ENCODE measurements at regions not wholly inside any gene's neighbourhood (a gene's known extent, or its start where the extent isn't known, plus 50 kb on each side); places are given as distances from the start of the nearest gene placed in this dataset.
"Not testable (repeated sequence)": the region's sequence is repeated elsewhere in the genome, so short reads cannot be mapped to it uniquely, and the experiment has no call there.

DNA sequence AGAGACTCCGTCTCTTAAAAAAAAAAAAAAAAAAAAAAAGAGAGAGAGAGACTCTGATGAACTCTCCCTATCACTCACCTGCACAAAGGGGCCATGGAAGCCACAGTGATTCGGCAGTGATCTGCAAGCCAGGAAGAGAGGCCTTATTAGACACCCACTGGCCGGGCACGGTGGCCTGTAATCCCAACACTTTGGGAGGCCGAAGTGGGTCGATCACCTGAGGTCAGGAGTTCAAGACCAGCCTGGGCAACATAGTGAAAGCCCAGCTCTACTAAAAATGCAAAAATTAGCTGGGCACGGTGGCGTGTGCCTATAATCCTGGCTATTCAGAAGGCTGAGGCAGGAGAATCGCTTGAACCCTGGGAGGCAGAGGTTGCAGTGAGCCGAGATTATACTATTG lies 198.5 kb upstream of the WSCD1 start:
- no peak for DNase-seq

DNA sequence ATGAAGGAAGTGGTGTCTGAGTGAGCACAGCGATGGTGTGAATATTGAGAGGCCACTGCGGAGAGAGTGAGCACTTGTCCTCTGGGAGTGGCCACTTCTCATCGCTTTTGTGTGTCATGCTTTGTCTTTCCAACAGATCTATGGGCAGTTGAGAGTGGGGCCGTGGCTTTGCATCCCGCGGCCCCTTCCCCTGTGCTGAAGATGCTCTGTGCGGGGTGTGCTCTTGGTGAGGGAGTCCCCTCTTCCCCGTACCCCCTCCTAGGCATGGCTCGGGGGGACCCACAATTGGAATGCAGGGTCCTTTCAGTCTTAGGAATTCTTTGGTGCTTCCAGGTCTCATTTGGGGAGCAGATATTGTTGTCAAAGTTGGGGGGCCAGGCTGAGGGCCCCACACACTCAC lies 197.3 kb upstream of the WSCD1 start:
- no peak for DNase-seq

DNA sequence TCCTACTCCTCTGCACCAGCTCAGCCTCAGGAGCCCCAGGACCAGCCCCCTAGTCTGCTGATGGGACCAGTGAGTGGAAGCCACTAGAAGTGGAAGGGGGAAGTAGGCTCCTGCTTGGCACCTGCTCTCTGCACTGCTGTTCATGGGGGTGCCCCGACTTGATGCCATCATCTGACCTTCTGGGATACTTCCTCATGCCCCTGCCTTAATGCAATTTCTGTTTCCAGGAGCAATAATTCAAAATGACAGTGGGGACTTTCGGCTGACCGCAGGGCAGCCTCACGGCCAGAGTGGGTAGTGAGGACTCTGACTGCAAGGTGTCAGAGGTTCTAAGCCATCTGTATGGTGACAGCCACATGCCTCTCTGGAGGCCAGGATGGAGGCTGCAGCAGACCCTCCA lies 196.4 kb upstream of the WSCD1 start:
- DNase-seq: no peak

DNA sequence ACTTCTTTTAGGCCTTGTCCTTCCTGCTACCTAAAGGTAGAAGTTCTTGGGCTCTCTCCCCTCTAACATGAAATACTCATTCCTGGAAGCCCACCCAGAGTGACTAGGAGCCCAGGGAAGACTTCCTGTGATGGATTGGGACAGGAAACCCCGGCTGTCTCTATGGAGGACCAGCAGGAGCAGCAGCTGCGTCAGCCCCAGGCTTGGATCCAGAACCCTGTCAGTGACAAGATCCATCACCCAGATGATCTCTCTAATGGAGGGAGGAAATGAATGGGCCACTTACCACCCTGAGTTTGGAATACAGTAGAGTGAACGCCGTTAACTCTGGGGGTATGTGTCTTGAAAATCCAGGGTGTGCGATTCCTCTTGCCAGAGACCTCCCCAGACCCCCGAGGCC lies 195.7 kb upstream of the WSCD1 start:
- no peak for DNase-seq

DNA sequence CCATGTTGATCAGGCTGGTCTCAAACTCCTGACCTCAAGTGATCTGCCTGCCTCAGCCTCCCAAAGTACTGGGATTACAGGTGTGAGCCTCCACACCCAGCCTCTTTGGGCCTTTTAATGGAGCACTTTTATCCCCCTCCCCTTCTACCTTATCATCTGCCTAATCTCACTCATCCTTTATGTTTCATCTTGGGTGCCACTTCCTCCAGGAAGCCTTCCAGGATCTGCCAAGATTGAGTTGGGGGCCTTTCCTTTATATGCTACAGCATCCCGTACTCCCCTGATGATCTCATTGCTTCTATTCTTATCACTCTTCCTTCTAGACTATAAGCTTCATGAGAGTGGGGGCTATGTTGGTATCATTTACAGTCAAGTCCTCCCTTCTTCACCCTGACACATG lies 192.8 kb upstream of the WSCD1 start:
- DNase-seq: no peak

DNA sequence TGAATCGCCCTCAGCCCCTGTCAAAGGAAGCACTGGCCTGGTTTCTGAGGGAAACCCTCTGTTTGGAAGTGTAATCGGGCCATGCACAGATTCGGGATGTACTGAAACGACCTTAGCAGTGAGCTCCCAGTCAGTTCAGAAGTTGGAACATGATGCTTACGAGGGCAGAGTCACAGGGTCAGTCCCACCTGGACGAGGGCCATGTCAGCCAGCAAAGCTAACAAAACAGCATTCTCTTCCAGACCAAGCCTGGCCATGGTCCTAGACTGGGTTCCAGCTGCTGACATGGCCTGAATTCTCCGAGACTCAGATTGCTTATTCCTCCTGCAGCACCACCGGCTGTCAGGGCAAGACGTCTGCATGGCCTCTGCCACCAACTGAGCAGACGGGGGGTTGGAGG lies 192.2 kb upstream of the WSCD1 start:
- no peak for DNase-seq

DNA sequence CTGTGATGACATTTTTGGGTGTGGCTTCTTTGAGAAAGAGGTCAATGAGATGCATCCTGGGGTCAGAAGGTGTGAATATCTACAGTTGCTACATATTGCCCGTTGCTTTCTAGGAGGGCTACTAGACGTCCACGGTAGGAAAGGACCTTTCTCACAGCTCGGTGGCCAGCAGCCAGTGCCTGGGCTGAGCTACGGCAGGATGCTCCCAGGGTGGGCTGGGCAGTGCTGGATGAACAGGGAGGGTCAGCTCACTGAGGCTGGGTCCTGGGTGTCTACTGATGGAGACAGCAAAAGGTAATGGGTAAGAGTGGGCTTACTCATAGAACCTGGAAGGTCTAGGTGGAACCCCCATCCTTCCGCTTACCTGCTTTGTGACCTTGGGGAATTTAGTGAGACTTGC lies 188.3 kb upstream of the WSCD1 start:
- no peak for DNase-seq

DNA sequence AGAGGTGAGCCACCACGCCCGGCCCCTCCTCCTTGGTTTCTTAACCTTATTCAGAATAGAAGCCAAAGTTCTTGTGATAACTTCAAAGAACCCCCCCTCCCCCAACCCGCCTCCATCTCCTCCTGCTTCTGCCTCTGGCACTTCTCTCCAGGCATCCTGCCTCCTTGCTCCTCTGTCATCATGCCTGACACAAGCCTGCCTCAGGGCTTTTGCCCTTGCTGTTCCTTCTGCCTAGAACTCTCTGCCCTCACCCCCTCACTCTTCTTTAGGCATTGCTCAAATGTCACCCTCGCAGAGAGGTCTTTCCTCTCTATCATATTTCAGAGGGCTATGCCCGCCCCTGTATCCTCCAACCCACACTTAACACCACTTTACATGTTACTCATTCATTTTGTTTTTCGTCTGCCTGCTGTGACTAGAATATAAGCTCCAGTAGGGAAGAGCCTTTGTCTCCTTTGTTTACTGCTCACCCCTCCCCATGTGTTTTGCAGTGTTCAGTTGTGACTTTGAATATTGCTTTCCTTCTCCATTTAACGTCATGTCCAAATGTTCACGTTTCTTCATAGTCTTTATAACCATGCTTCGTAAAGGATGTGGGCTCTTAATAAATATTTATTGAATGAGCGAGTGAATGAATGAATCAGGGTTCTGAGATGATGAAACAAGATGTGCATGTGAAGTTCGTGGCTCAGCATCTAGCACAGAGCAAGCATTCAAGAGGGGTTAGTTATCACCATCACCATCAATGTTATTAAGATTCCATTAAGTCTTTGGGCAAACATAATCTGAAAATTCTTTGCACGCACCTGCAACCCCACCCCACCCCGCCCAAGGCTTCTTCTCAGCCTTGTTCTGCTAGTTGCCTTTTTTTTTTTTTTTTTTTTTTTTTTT lies 186.2 kb upstream of the WSCD1 start:
- DNase-seq: no peak

DNA sequence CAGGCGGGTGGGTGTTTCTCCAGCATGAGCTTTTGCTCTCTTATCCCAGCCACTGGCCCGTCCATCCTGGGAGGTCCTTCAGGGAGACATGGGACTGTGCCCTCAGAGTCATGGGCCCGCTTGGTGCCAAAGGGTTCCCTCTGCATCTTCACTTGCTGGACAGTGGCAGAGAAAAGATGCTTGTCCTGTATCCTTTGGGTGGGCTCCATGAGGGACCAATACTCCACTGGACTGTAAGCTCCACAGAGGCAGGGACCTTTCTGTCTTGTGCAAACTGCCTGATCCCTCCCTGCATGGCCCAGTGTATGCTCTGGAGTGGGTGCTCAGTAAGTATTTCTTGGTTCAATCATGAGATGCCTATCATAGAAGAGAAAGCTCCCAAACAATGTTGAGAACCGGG lies 184.8 kb upstream of the WSCD1 start:
- DNase-seq: no peak

DNA sequence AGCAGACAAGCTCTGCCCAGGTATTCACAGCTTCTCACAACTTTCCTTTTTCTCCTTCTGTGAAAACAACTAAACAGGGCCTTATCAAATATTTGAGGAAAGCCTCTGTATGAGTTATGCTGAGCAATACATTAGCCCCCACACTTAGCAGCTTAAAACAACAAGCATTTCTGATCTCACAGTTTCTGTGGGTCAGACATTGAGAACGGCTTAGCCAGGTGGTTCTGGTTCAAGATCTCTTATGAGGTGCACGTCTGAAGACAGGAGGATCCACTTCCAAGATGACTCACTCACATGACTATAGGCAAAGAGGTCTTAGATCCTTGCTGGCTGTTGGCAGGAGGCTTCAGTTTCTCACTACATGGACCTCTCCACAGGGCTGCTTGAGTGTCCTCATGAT lies 181.4 kb upstream of the WSCD1 start:
- DNase-seq: no peak

DNA sequence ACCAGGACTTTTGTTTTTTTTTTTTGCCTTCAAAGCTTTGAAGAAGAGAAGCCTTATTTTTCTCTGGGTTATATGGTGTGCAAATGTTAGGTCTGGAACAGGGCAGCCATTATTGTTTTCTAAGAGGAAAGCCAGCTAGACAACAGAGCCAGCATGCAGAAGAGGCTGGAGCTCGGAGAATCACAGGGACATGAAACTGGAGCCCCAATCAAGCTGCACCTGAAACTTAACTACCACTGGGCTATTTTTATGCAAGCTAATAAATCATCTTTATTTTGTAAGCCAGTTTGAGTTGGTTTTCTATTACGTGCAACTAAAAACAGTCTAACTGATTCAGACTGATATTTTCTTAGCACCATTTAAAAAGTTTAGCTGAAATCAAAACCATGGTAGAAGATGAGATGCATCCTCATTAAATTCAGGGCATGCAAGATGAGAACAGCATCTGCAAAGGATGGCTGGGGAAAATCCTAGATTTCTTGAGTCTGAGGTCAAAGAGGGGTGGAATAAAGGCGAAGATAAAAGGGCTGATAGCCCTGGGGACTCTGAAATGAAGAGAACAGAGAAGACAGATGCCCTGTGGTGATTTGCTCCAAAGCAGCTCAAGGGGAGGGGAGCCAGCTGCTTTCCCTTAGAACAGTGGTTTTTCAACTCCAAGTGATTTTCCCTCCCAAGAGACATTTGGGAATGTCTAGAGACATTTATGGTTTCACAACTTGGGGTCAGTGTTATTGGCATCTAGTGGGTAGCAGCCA lies 177.1 kb upstream of the WSCD1 start:
- DNase-seq: no peak

DNA sequence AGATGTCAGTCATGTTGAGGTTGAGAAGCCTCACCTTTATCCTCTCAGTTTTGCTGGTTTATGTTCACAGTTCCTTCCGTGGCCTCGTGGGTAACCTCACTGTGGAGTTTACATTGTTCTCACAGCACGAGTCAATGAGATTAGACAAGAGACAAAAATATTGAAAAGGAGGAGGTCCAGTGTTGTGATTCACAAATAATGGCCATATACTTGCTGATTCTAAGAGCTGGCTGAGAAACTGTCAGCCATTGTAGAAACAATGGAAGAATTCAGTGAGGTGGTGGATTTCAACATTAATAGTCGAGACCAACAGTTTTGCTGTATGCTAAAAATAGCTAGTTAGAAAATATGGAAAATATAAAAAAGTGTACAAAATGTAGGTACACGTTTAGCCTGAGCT lies 176.4 kb upstream of the WSCD1 start:
- DNase-seq: no peak

DNA sequence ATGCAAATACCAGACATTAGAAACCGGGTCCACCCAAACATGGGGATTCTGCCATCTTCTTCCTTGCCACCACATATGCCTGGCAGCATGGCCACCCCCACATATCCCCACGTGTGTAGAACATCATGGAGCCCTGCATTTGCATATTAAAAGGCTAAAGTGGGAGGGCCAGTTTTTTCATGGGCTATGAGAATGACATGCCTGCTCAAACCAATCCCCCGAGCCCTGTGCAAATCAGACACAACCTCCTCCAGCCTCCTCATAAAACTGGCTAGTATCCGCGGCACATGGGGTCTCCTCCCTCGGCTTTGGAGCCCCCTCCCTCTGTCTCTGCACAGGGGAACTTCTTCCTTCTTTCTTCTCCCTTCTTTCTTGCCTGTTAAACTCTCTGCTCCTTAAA lies 174.9 kb upstream of the WSCD1 start:
- DNase-seq: no peak

DNA sequence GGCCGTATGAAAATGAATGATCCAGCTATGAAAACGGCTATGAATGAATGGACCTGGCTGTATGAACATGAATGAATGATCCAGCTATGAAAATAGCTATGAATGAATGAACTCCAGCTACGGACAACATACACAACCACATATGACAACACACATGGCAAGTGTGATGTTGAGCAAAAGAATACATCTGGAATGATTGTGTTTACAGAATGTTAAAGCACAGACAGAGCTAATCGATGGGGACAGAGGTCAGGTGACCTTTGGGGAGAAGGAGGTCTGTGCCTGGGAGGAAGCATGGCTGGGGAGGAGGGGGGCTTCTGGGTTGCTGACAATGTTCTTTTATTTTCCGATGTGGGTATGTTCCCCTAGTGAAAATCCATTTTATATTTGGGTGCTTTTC lies 174.0 kb upstream of the WSCD1 start:
- DNase-seq: no peak

DNA sequence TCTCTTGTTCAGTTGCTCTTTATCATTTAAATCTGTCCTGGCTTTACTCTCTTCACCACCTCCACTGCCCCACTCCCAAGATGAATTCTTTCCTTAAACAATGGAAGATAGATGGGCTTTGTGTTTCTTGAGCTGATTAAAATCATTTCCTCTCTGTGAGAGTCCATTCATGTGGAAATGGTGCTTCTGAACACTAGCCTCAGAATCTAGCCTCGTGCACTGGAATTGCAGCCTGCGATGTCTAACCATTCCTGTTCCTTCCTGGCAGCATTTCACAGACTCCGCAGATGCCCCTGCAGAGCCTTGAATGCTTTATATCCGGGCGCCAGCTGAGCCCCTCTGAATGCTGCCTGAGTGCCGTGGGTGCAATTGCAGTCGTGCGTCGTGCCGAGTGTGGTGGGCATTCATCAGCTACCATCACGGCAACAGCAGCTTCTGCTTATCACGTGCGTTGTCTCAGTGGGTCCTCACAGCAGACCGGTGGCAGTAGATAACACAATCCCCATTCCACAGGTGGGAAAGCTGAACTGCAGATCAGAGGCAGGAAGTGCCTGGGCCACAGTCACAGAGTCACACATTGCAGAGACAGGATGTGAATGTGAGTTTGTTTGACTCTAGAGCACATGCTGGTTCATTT lies 172.8 kb upstream of the WSCD1 start:
- no peak for DNase-seq

DNA sequence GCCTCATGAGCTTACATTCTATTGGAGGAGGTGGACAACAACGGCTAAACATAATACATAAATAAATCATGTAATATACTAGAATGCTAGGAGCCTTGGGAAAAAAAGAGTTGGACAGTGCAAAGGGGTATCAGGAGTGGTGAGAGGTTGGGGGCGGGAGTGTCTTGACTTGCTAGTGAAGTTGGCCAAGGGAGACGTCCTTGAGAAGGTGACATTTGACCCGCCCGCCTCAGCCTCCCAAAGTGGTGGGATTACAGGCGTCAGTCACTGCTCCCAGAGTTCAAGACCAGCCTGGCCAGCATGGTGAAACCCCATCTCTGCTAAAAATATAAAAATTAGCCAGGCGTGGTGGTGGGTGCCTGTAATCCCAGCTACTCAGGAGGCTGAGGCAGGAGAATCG lies 172.2 kb upstream of the WSCD1 start:
- DNase-seq: not testable (repeated sequence)

DNA sequence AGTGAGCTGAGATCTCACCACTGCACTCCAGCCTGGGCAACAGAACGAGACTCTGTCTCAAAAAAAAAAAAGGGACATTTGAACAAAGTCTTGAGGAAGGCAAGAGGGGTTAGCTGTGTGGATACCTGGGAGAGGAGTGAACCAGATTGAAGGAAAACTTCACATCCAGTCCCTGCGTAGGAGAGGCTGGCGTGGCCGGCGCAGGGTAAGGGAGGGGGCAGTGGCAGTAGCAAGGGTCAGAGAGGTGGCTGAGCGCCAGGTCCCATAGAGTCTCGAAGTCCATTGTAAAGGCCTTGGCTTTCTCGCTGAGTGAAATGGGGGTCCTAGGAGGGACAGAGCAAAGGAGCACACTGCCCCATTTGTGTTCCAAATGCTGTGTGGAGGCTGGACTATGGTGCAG lies 171.8 kb upstream of the WSCD1 start:
- DNase-seq: no peak

DNA sequence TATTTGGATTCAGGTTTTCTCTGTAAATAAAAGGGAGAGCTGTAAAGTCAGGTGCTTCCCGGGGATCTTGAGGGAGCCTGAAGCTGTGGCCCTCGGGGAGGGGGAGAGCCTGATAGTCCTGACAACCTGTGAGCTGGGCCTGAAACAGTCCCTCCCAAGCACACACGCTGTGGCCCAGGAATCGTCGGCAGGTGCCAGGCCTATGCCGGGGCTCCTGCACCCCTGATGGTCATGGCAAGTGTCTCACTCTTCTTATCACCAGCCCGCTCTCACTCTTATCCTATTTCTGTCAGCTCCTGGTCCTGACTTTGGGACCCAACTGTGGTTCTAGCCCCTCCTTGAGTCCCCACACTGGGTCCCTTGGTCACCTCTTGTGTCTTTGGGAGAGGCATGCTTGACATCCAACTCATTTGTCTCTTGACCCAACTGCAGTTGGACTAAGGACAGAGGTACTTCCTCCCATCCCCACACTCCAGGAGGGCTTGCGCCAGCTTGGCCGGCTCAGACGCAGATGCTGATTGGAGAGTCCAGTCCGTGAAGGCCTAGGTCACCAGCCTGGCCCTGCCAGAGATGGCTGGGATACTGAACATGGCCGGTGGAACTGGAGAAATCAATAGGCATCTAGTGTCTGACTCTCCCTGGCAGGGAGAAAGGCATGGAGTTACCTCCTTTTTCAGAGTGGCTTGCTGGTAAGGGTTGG lies 170.5 kb upstream of the WSCD1 start:
- DNase-seq: no peak

DNA sequence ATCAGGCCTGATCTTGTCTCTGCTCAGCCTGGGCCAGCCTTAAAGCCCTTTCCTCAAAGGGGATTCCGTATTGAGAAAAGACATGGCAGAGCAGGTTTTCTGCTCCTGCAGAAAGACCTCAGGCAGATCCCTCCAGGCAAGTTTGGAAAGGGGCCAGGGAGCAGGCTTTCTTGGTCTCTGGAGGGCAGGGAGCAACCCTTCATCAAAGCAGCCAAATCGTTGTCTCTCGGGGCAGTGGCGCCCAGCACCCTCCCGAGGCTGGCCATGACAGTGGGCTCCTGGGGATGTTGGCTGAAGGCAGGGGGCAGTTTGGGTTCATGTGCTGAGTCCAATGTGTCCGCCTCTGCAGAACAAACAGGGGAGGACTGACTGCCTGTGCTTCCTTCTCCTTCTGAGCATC lies 168.4 kb upstream of the WSCD1 start:
- no peak for DNase-seq

DNA sequence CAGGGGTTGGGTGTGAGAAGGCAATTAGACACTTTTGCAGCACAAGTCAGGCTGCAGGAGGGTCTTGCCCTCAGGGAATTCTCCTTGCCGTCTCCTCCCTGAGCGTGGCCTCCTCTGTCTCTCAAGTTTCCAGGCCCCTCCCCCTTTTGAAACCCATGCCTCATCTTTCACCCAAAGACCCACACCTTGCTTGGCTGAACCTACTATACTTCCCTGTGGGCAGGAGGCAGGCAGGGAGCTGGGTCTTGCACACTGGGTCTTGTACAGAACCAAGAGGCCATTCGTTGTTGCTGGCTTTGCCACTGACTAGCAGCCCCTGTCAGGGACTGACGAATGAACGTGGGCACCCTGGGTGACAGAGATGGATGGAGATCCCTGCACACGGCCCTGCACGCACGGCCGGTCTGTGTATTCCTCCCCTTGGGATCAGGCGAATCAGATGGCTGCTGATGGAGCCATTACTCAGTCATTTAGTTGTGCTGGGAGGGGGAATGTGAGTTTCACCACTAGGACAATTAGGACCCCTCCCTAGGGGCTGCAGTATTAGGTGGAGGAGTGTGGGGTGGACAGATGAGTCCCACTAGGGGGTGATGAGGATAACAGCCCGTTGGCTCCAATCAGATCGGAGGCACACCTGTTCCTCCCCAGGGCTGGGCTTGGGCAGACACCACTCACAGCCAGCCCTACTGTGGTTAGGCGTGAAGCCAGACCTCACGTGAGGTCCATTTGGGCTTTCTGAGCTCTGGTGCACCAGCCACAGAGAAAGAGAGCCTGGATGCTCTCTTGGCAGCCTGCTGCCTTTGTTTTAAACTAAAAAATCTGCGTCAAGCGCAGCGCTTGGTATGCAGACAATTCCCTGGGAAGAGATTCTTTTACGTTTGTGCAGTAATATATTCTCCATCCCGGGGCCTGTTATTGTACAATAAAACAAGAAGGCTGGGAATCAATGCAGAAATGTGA lies 167.7 kb upstream of the WSCD1 start:
- no peak for DNase-seq

DNA sequence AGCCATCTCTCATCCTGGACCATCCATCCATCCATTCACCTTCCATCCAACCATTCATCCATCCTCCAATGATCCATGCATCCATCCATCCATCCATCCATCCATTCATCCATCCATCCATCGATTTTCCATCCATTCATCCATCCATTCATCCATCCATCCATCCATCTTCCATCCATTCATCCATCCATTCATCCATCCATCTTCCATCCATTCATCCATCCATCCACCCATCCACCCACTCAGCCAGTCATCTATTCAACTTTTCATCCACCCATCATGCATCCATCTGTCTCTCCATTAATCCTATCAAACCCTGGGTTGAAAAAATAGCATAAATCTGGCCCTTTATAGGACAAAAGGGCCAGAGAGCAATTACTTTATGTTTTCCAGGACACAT lies 158.3 kb upstream of the WSCD1 start:
- DNase-seq: no peak

DNA sequence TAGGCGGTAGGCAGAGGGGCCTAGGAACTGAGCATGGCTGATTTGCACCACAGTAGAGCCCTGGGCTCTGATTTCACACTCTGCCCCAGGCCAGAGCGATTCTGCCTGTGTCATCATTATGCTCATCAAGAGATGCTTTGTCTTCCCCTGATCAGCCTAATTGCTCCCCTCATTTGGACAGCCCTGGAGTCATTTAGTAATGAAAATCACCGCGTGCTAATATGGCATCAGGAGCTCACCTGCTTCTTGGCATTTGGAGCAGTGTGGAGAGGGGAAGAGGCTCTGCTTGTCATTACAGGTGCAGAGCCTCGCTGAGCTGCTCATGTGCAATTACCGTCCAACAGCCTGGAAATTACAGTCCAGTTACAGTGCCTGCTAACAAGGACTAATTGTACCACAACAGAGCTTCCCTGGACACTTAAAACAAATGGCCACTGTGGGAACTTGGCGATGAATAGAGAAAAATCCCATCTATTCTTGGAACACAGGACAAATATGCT lies 157.1 kb upstream of the WSCD1 start:
- no peak for DNase-seq
